K562 (cell line): ENCODE measurements at regions not wholly inside any gene's neighbourhood (a gene's known extent, or its start where the extent isn't known, plus 50 kb on each side); places are given as distances from the start of the nearest gene placed in this dataset.

Source experiments
- ATAC-seq: fragments of 200-7000 bp; cut with Tn5 transposase; 3 replicates; pipeline ENCODE4 v1.9.1; 2020; ENCODE audit warnings: moderate library complexity
- BruUV-seq: library from RNA; stranded (reverse); fragments of 400-500 nt; replicated peaks from 2 replicates; lab custom pipeline; 2021; lab: Mats Ljungman, UMichigan
- CTCF ChIA-PET: fragments of 300-600 bp; formaldehyde crosslinking; extraction: SDS; loops from one replicate; lab custom pipeline; 2021; ENCODE audit warnings: low intra/inter-chr PET ratio; lab: Yijun Ruan, JAX
- POLR2A ChIA-PET: fragments of 300-600, 350-650 bp; sonication (Branson Sonifier 250); formaldehyde crosslinking; extraction: SDS; loops from one replicate; lab custom pipeline; 2021; ENCODE audit warnings: antibody characterized with exemption, inconsistent platforms; lab: Yijun Ruan, JAX
- DNase-seq, 4 experiments: peaks; one replicate each; pipeline versions ENCODE4 v3.0.0 to v3.0.0-alpha.2; 2011 to 2018; ENCODE audit warnings: low spot score in 3 of 4, mixed read lengths in 3 of 4; ENCODE audit errors: extremely low read depth in 1 of 4
- FAIRE-seq: peaks from 2 replicates; lab custom pipeline; 2011; peaks lifted over from hg19 to GRCh38; lab: Jason Lieb, UNC
- H2AFZ ChIP-seq: 2 replicates; pipeline ENCODE4 v1.6.0; 2011; ENCODE audit warnings: low read depth, low read length, control low read depth, inconsistent platforms
- H3K27ac ChIP-seq: fragments of 200-600 bp; 3 replicates; pipeline ENCODE4 v1.8.0; 2011; ENCODE audit warnings: low read depth, mild to moderate bottlenecking, control low read depth, inconsistent platforms, low read length, moderate library complexity, mixed read lengths; ENCODE audit errors: extremely low read depth
- H3K27me3 ChIP-seq, 2 experiments: fragments of 300-600 bp in 1 of 2; 2 replicates in 1 of 2; 3 replicates in 1 of 2; pipeline versions ENCODE4 v1.6.0 to v1.8.0; 2011; ENCODE audit warnings: inconsistent platforms in 2 of 2, low read length in 2 of 2, mild to moderate bottlenecking in 1 of 2, mixed read lengths in 1 of 2, moderate library complexity in 1 of 2; ENCODE audit not compliant: control insufficient read depth in 2 of 2, insufficient read depth in 2 of 2
- H3K36me3 ChIP-seq: fragments of 300-600 bp; 3 replicates; pipeline ENCODE4 v1.8.0; 2011; ENCODE audit warnings: mild to moderate bottlenecking, low read length, inconsistent platforms; ENCODE audit not compliant: control insufficient read depth, insufficient read depth
- H3K4me1 ChIP-seq, 2 experiments: fragments of 200-600 bp in 1 of 2; replicated peaks in 1 of 2; 2 replicates in 1 of 2; 3 replicates in 1 of 2; pipeline versions ENCODE4 v1.5.1 to v1.8.0; 2011; ENCODE audit warnings: inconsistent platforms in 2 of 2, low read length in 2 of 2, mild to moderate bottlenecking in 1 of 2, mixed read lengths in 1 of 2, moderate library complexity in 1 of 2; ENCODE audit not compliant: control insufficient read depth in 2 of 2, insufficient read depth in 2 of 2
- H3K4me2 ChIP-seq: 2 replicates; pipeline ENCODE4 v1.6.1; 2011; ENCODE audit warnings: low read length, control low read depth, inconsistent platforms, mixed read lengths; ENCODE audit not compliant: insufficient read depth
- H3K4me3 ChIP-seq: fragments of 200-600 bp; sonication (generic), shearing (Covaris generic); 2 replicates; pipeline ENCODE4 v1.5.1; 2016; ENCODE audit warnings: control low read depth, inconsistent platforms
- H3K79me2 ChIP-seq: fragments of 200-600 bp; 3 replicates; pipeline ENCODE4 v1.8.0; 2011; ENCODE audit warnings: low read length, inconsistent platforms; ENCODE audit not compliant: control insufficient read depth, insufficient read depth
- H3K9ac ChIP-seq, 2 experiments: 2 replicates each; pipeline versions ENCODE4 v1.6.0 to v1.6.1; 2011; ENCODE audit warnings: low read depth in 2 of 2, low read length in 2 of 2, control low read depth in 1 of 2, inconsistent platforms in 1 of 2, mild to moderate bottlenecking in 1 of 2, mixed read lengths in 1 of 2; ENCODE audit not compliant: insufficient read depth in 1 of 2
- H3K9me1 ChIP-seq: one replicate; pipeline ENCODE4 v1.6.0; 2011; ENCODE audit warnings: inconsistent platforms, mild to moderate bottlenecking, low read length, moderate library complexity; ENCODE audit not compliant: control insufficient read depth, insufficient read depth
- H3K9me3 ChIP-seq: replicated peaks from 2 replicates; pipeline ENCODE4 v1.5.1; 2011; ENCODE audit warnings: low read depth, low read length, inconsistent platforms; ENCODE audit not compliant: control insufficient read depth, insufficient read depth
- H4K20me1 ChIP-seq: replicated peaks from 2 replicates; pipeline ENCODE4 v1.6.1; 2011; ENCODE audit warnings: low read length, inconsistent platforms, mixed read lengths; ENCODE audit not compliant: control insufficient read depth, insufficient read depth
- CHD1 ChIP-seq: fragments of 200-600 bp; sonication (generic); IDR thresholded peaks from one replicate; pipeline ENCODE4 v1.6.1; 2012; ENCODE audit warnings: mild to moderate bottlenecking, moderate library complexity, low read length, inconsistent platforms
- FOXK2 ChIP-seq, 2 experiments: fragments of 450-650 bp; IDR thresholded peaks in 1 of 2; conservative IDR thresholded peaks in 1 of 2; 2 replicates each; pipeline ENCODE4 v1.6.1; 2016; ENCODE audit warnings: low read depth in 2 of 2, mild to moderate bottlenecking in 1 of 2
- GABPB1 ChIP-seq: sonication (generic); formaldehyde crosslinking; IDR thresholded peaks from 2 replicates; pipeline ENCODE4 v1.8.0; 2022; ENCODE audit warnings: mild to moderate bottlenecking, missing genetic modification reagents
- HOMEZ ChIP-seq: fragments of 250-450 bp; sonication (Bioruptor Pico); IDR thresholded peaks from 2 replicates; pipeline ENCODE4 v1.4.0; 2020; ENCODE audit warnings: mild to moderate bottlenecking, moderate library complexity
- NFE2L1 ChIP-seq: fragments of 450-650 bp; IDR thresholded peaks from 2 replicates; pipeline ENCODE4 v1.6.1; 2016; ENCODE audit warnings: missing genetic modification characterization, low read depth, mild to moderate bottlenecking, missing compliant biosample characterization, moderate library complexity, borderline replicate concordance
- NR1H2 ChIP-seq: sonication (generic); formaldehyde crosslinking; IDR thresholded peaks from 2 replicates; pipeline ENCODE4 v1.4.0; 2020; ENCODE audit warnings: mild to moderate bottlenecking, missing genetic modification reagents
- RHOXF2B ChIP-seq: fragments of 250-450 bp; sonication (Bioruptor Pico); conservative IDR thresholded peaks from 2 replicates; pipeline ENCODE4 v1.5.1; 2021
- WGBS: fragments of 100-300 bp; shearing (Covaris generic); methylation state at CpG from one replicate; pipeline ENCODE4 v1.1.6; 2016; ENCODE audit warnings: low coverage, mixed read lengths; ENCODE audit not compliant: insufficient coverage; ENCODE audit errors: missing lambda C conversion rate; 5-methylcytosine and 5-hydroxymethylcytosine counted together
- in situ Hi-C: fragments of 300-500 bp; cut with MboI; formaldehyde crosslinking; loops from 4 replicates; pipeline ENCODE4 v1.15.0; 2018; ENCODE audit warnings: inconsistent platforms, mixed read lengths
- intact Hi-C: fragments of 100-400 bp; cut with micrococcal nuclease; formaldehyde crosslinking; loops from 2 replicates; pipeline ENCODE4 v1.14.2; 2022
- TF ChIP-seq, protein P1 (sequence below): fragments of 450-650 bp; formaldehyde crosslinking; IDR thresholded peaks from 2 replicates; pipeline ENCODE4 v1.4.0; 2020; ENCODE audit warnings: mild to moderate bottlenecking
- TF ChIP-seq, protein P2 (sequence below): fragments of 250-450 bp; sonication (Bioruptor Pico); IDR thresholded peaks from 2 replicates; pipeline ENCODE4 v1.8.0; 2021; ENCODE audit warnings: moderate library complexity, mild to moderate bottlenecking, inconsistent platforms
- TF ChIP-seq, protein P3 (sequence below): sonication (generic); formaldehyde crosslinking; IDR thresholded peaks from 2 replicates; pipeline ENCODE4 v1.8.0; 2022; ENCODE audit warnings: missing genetic modification reagents, mild to moderate bottlenecking, borderline replicate concordance

DNA sequence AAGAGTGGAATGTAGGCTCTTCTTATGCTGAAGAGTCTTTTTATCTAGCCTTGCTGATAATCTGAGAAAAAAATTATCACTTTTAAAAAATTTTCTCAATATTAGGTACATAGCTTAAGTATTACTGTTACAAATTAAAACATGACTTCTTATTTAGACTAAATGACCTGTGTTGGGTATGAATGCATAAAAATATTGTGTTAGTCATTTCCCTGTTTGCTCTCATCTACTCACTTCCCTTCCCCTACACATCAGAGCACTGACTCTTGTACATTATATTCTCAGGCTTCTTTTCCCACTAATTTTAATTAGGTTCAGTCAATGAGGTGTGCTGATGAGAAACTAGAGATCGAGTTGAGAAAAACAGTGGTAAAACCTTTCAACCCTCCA is 881.0 kb downstream of the PCDH18 start:
- no peak for ATAC-seq
- Histone ChIP-seq H3K9me1 (no peaks in the 10 kb centered on the region), H2AFZ (no peak overlapping the region), H4K20me1 (no peaks in the 10 kb centered on the region), H3K36me3 (no peaks in the 10 kb centered on the region), H3K9me3 (no peaks in the 10 kb centered on the region), H3K27ac (no peak overlapping the region), H3K4me2 (no peak overlapping the region), H3K79me2 (no peaks in the 10 kb centered on the region), H3K27me3 (no peaks in the 10 kb centered on the region), H3K4me1 (no peaks in the 10 kb centered on the region), H3K9ac (no peak overlapping the region)
- ChIA-PET CTCF (no interaction called here), POLR2A (no interaction called here)
- DNase-seq = no peak
- WGBS = 0% methylated on average over 1 of the region's 1 CpG
- in situ Hi-C loops = no loop called here
- intact Hi-C loops = no loop called here
- BruUV-seq = no TSS peak
- no peak for TF ChIP-seq FOXK2 (conservative IDR thresholded peaks at IDR 0.05 in 1 of 2, IDR thresholded peaks at IDR 0.05 in 1 of 2; ENCODE audit: low read depth in 2 of 2)
- TF ChIP-seq NFE2L1 = no peak
- TF ChIP-seq, all 486 proteins: peak for 0
- no peak overlapping the region for H3K4me3 ChIP-seq
- no peak for FAIRE-seq

DNA sequence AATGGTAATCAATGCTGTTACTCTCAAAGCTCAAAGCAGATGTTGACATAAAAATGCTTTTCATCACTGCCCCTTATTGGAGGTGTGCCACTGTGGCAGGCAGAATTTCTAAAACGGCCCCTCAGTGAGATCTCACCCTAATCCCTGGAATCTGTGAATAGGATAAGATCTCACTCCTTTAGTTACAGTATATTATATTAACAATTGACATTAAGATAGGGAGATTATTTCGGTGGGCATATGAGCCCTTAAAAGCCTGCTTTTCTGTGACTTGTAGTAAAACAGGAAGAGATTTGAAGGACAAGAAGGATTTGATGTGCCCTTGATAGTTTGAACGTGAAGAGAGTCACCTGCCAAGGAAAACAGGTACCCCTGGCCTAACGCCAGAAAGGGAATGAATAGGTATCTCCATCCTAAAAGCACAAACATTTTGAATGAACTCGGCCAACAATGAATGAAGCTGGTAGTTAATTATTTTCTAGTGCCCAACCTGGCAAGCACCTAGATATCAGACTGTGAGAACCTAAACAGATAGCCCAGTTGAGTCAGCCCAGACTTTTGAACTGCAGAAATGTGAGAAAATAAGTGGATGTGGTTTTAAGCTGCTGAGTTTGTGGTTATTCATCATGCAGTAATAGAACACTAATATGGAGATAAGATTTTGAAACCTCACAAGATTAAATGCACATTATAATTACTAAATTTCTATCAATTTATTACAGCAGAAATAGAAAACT is 881.6 kb downstream of the PCDH18 start:
- no peaks in the 10 kb centered on the region for H3K4me1 ChIP-seq
- H3K36me3 ChIP-seq = no peaks in the 10 kb centered on the region
- no peaks in the 10 kb centered on the region for H3K27me3 ChIP-seq
- no peaks in the 10 kb centered on the region for H4K20me1 ChIP-seq
- H3K79me2 ChIP-seq = no peaks in the 10 kb centered on the region
- BruUV-seq = no TSS peak
- no peak for DNase-seq
- intact Hi-C loops = no loop called here
- ChIA-PET CTCF (no interaction called here), POLR2A (no interaction called here)
- no peak overlapping the region for H3K4me2 ChIP-seq
- no peak for ATAC-seq
- no peak overlapping the region for H3K27ac ChIP-seq
- no peak for FAIRE-seq
- H3K9ac ChIP-seq = no peak overlapping the region
- no peak overlapping the region for H2AFZ ChIP-seq
- H3K9me3 ChIP-seq = no peaks in the 10 kb centered on the region
- no peaks in the 10 kb centered on the region for H3K9me1 ChIP-seq
- WGBS = 0% methylated on average over 5 of the region's 5 CpGs
- in situ Hi-C loops = no loop called here
- no peak overlapping the region for H3K4me3 ChIP-seq
- no peak for TF ChIP-seq RHOXF2B (CRISPR knock-in tag)
- TF ChIP-seq, protein P1, sequence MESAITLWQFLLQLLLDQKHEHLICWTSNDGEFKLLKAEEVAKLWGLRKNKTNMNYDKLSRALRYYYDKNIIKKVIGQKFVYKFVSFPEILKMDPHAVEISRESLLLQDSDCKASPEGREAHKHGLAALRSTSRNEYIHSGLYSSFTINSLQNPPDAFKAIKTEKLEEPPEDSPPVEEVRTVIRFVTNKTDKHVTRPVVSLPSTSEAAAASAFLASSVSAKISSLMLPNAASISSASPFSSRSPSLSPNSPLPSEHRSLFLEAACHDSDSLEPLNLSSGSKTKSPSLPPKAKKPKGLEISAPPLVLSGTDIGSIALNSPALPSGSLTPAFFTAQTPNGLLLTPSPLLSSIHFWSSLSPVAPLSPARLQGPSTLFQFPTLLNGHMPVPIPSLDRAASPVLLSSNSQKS (CRISPR knock-in tag) = no peak
- TF ChIP-seq, protein P2, sequence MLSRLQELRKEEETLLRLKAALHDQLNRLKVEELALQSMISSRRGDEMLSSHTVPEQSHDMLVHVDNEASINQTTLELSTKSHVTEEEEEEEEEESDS = no peak
- TF ChIP-seq HOMEZ (CRISPR knock-in tag) = no peak
- TF ChIP-seq CHD1 = no peak
- TF ChIP-seq, protein P3, sequence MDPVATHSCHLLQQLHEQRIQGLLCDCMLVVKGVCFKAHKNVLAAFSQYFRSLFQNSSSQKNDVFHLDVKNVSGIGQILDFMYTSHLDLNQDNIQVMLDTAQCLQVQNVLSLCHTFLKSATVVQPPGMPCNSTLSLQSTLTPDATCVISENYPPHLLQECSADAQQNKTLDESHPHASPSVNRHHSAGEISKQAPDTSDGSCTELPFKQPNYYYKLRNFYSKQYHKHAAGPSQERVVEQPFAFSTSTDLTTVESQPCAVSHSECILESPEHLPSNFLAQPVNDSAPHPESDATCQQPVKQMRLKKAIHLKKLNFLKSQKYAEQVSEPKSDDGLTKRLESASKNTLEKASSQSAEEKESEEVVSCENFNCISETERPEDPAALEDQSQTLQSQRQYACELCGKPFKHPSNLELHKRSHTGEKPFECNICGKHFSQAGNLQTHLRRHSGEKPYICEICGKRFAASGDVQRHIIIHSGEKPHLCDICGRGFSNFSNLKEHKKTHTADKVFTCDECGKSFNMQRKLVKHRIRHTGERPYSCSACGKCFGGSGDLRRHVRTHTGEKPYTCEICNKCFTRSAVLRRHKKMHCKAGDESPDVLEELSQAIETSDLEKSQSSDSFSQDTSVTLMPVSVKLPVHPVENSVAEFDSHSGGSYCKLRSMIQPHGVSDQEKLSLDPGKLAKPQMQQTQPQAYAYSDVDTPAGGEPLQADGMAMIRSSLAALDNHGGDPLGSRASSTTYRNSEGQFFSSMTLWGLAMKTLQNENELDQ = no peak
- no peak for TF ChIP-seq GABPB1 (CRISPR knock-in tag)
- no peak for TF ChIP-seq NR1H2
